HCT116 (cell line): ENCODE measurements at regions not wholly inside any gene's neighbourhood (a gene's known extent, or its start where the extent isn't known, plus 50 kb on each side); places are given as distances from the start of the nearest gene placed in this dataset.

Source experiments
- CEBPB ChIP-seq: IDR thresholded peaks from 2 replicates; pipeline ENCODE4 v1.6.1; 2012; ENCODE audit warnings: low read depth
- EZH2 ChIP-seq: fragments of 200-600 bp; sonication (generic); IDR thresholded peaks from 2 replicates; pipeline ENCODE4 v1.6.1; 2017; ENCODE audit warnings: antibody characterized with exemption, mixed run types
- EZH2phosphoT487 ChIP-seq: fragments of 200-600 bp; IDR thresholded peaks from 2 replicates; pipeline ENCODE4 v1.6.1; 2018; ENCODE audit warnings: antibody characterized with exemption, borderline replicate concordance
- JUND ChIP-seq: IDR thresholded peaks from 2 replicates; pipeline ENCODE4 v1.6.1; 2012
- POLR2A ChIP-seq: IDR thresholded peaks from 2 replicates; pipeline ENCODE4 v1.7.0; 2011; ENCODE audit warnings: borderline replicate concordance; ENCODE audit not compliant: insufficient read depth, insufficient read length; ENCODE audit errors: extremely low read depth
- POLR2AphosphoS5 ChIP-seq: IDR thresholded peaks from 2 replicates; pipeline ENCODE4 v1.6.1; 2011; ENCODE audit warnings: mild to moderate bottlenecking, low read depth, low read length, moderate library complexity
- SIN3A ChIP-seq: IDR thresholded peaks from 2 replicates; pipeline ENCODE4 v1.6.1; 2012; ENCODE audit warnings: low read depth
- TF ChIP-seq, protein P1 (sequence below), 3 experiments: fragments of 200-600 bp in 1 of 3; sonication (generic) in 1 of 3; IDR thresholded peaks in 2 of 3; conservative IDR thresholded peaks in 1 of 3; 2 replicates each; pipeline ENCODE4 v1.5.1; 2012 to 2017; ENCODE audit warnings: low read depth in 2 of 3, low read length in 2 of 3, antibody characterized with exemption in 1 of 3, borderline replicate concordance in 1 of 3, control low read depth in 1 of 3, mild to moderate bottlenecking in 1 of 3, mixed read lengths in 1 of 3, mixed run types in 1 of 3, moderate library complexity in 1 of 3; ENCODE audit not compliant: insufficient read depth in 1 of 3
- TF ChIP-seq, protein P2 (sequence below): IDR thresholded peaks from 2 replicates; pipeline ENCODE4 v1.6.1; 2012
- TF ChIP-seq, protein P3 (sequence below): IDR thresholded peaks from 2 replicates; pipeline ENCODE4 v1.6.1; 2012; ENCODE audit warnings: low read depth
- TF ChIP-seq, protein P4 (sequence below): IDR thresholded peaks from 2 replicates; pipeline ENCODE4 v1.6.1; 2011; ENCODE audit warnings: mild to moderate bottlenecking, low read length, moderate library complexity; ENCODE audit not compliant: insufficient replicate concordance; ENCODE audit errors: extremely low read depth

DNA sequence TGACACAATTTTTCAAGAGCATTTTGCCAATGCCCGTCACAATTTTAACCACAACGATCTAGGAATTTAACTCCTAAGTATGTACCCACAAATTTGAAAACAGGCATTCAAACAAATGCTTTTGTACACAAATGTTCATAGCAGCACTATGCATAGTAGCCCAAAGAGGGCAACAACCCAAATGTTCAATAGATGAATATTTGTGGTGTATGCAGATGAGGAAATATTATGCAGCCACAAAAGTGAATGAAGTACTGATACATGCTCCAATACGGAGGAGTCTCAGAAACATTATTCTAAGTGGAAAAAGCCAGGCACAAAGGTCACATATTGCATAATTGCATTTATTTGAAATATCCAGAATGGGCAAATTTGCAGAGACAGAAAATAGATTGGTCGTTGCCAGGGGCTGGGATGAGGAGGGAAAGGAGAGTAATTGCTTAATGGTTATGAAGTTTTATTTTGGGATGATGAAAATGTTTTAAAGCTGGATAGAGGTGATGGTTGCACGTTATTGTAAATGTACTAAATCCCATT, 117.2 kb downstream of the PXDC1 start:
- TF ChIP-seq EZH2phosphoT487 (no peak), JUND (no peak), POLR2A (no peak), POLR2AphosphoS5 (no peak), EZH2 (no peak), CEBPB (no peak), SIN3A (no peak)
- TF ChIP-seq, protein P1, sequence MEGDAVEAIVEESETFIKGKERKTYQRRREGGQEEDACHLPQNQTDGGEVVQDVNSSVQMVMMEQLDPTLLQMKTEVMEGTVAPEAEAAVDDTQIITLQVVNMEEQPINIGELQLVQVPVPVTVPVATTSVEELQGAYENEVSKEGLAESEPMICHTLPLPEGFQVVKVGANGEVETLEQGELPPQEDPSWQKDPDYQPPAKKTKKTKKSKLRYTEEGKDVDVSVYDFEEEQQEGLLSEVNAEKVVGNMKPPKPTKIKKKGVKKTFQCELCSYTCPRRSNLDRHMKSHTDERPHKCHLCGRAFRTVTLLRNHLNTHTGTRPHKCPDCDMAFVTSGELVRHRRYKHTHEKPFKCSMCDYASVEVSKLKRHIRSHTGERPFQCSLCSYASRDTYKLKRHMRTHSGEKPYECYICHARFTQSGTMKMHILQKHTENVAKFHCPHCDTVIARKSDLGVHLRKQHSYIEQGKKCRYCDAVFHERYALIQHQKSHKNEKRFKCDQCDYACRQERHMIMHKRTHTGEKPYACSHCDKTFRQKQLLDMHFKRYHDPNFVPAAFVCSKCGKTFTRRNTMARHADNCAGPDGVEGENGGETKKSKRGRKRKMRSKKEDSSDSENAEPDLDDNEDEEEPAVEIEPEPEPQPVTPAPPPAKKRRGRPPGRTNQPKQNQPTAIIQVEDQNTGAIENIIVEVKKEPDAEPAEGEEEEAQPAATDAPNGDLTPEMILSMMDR (IDR thresholded peaks at IDR 0.05 in 2 of 3, conservative IDR thresholded peaks at IDR 0.05 in 1 of 3; ENCODE audit: borderline replicate concordance in 1 of 3, insufficient read depth in 1 of 3, low read depth in 2 of 3, low read length in 2 of 3): no peak
- TF ChIP-seq, protein P2, sequence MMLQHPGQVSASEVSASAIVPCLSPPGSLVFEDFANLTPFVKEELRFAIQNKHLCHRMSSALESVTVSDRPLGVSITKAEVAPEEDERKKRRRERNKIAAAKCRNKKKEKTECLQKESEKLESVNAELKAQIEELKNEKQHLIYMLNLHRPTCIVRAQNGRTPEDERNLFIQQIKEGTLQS: no peak
- TF ChIP-seq, protein P3, sequence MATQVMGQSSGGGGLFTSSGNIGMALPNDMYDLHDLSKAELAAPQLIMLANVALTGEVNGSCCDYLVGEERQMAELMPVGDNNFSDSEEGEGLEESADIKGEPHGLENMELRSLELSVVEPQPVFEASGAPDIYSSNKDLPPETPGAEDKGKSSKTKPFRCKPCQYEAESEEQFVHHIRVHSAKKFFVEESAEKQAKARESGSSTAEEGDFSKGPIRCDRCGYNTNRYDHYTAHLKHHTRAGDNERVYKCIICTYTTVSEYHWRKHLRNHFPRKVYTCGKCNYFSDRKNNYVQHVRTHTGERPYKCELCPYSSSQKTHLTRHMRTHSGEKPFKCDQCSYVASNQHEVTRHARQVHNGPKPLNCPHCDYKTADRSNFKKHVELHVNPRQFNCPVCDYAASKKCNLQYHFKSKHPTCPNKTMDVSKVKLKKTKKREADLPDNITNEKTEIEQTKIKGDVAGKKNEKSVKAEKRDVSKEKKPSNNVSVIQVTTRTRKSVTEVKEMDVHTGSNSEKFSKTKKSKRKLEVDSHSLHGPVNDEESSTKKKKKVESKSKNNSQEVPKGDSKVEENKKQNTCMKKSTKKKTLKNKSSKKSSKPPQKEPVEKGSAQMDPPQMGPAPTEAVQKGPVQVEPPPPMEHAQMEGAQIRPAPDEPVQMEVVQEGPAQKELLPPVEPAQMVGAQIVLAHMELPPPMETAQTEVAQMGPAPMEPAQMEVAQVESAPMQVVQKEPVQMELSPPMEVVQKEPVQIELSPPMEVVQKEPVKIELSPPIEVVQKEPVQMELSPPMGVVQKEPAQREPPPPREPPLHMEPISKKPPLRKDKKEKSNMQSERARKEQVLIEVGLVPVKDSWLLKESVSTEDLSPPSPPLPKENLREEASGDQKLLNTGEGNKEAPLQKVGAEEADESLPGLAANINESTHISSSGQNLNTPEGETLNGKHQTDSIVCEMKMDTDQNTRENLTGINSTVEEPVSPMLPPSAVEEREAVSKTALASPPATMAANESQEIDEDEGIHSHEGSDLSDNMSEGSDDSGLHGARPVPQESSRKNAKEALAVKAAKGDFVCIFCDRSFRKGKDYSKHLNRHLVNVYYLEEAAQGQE: no peak
- TF ChIP-seq, protein P4, sequence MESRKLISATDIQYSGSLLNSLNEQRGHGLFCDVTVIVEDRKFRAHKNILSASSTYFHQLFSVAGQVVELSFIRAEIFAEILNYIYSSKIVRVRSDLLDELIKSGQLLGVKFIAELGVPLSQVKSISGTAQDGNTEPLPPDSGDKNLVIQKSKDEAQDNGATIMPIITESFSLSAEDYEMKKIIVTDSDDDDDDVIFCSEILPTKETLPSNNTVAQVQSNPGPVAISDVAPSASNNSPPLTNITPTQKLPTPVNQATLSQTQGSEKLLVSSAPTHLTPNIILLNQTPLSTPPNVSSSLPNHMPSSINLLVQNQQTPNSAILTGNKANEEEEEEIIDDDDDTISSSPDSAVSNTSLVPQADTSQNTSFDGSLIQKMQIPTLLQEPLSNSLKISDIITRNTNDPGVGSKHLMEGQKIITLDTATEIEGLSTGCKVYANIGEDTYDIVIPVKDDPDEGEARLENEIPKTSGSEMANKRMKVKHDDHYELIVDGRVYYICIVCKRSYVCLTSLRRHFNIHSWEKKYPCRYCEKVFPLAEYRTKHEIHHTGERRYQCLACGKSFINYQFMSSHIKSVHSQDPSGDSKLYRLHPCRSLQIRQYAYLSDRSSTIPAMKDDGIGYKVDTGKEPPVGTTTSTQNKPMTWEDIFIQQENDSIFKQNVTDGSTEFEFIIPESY: no peak
